CD14-positive monocyte (primary cell): ENCODE measurements at regions not wholly inside any gene's neighbourhood (a gene's known extent, or its start where the extent isn't known, plus 50 kb on each side); places are given as distances from the start of the nearest gene placed in this dataset.

Experiments
- DNase-seq, 3 donors: peaks; one replicate each; pipeline ENCODE4 v3.0.0-alpha.2; 2011 to 2022
- H2AFZ ChIP-seq: 2 replicates; pipeline ENCODE4 v1.6.0; 2012; ENCODE audit warnings: mild to moderate bottlenecking, low read depth, low read length, inconsistent platforms; ENCODE audit not compliant: insufficient read depth, poor library complexity, severe bottlenecking
- H3K27ac ChIP-seq, 2 donors: 1 replicate in 1 of 2; 2 replicates in 1 of 2; pipeline ENCODE4 v1.5.1; 2012 to 2013; ENCODE audit warnings: low read length in 2 of 2, control low read depth in 1 of 2, inconsistent platforms in 1 of 2, low read depth in 1 of 2, mild to moderate bottlenecking in 1 of 2
- H3K27me3 ChIP-seq, 2 donors: one replicate each; pipeline versions ENCODE4 v1.6.0 to v1.6.1; 2011 to 2013; ENCODE audit warnings: low read length in 2 of 2; ENCODE audit not compliant: control insufficient read depth in 2 of 2, insufficient read depth in 2 of 2
- H3K36me3 ChIP-seq, 2 donors: replicated peaks in 1 of 2; 1 replicate in 1 of 2; 2 replicates in 1 of 2; pipeline versions ENCODE4 v1.5.1 to v1.6.1; 2012 to 2013; ENCODE audit warnings: low read length in 2 of 2, control low read depth in 1 of 2, inconsistent platforms in 1 of 2, mild to moderate bottlenecking in 1 of 2; ENCODE audit not compliant: insufficient read depth in 2 of 2, control insufficient read depth in 1 of 2
- H3K4me1 ChIP-seq, 2 donors: 1 replicate in 1 of 2; 2 replicates in 1 of 2; pipeline versions ENCODE4 v1.5.1 to v1.6.1; 2012 to 2013; ENCODE audit warnings: low read length in 2 of 2, control low read depth in 1 of 2, inconsistent platforms in 1 of 2, mild to moderate bottlenecking in 1 of 2, moderate library complexity in 1 of 2; ENCODE audit not compliant: insufficient read depth in 2 of 2, control insufficient read depth in 1 of 2
- H3K4me2 ChIP-seq: replicated peaks from 2 replicates; pipeline ENCODE3; 2012; ENCODE audit warnings: low read length, moderate library complexity, mild to moderate bottlenecking; ENCODE audit not compliant: poor library complexity, severe bottlenecking; ENCODE audit errors: extremely low read depth
- H3K4me3 ChIP-seq, 3 experiments: fragments of 200-600 bp in 1 of 3; sonication (generic) in 1 of 3; replicated peaks in 1 of 3; 1 replicate in 2 of 3; 2 replicates in 1 of 3; pipeline ENCODE4 v1.5.1; 2011 to 2013; ENCODE audit warnings: low read length in 3 of 3, mild to moderate bottlenecking in 3 of 3, control low read depth in 2 of 3, low read depth in 2 of 3, inconsistent platforms in 1 of 3, moderate library complexity in 1 of 3
- H3K79me2 ChIP-seq: 2 replicates; pipeline ENCODE4 v1.6.0; 2012; ENCODE audit warnings: mild to moderate bottlenecking, control low read depth, inconsistent platforms, low read length, moderate library complexity; ENCODE audit not compliant: insufficient read depth
- H3K9ac ChIP-seq: 2 replicates; pipeline ENCODE4 v1.6.0; 2017; ENCODE audit warnings: low read length, mild to moderate bottlenecking; ENCODE audit not compliant: insufficient read depth, poor library complexity, severe bottlenecking
- H3K9me3 ChIP-seq, 2 donors: replicated peaks in 1 of 2; 1 replicate in 1 of 2; 2 replicates in 1 of 2; pipeline versions ENCODE4 v1.5.1 to v1.6.1; 2012 to 2013; ENCODE audit warnings: low read length in 2 of 2, control low read depth in 1 of 2; ENCODE audit not compliant: control insufficient read depth in 1 of 2, insufficient read depth in 1 of 2
- H4K20me1 ChIP-seq: 2 replicates; pipeline ENCODE4 v1.6.0; 2012; ENCODE audit warnings: mild to moderate bottlenecking, low read length, control low read depth, moderate library complexity; ENCODE audit not compliant: insufficient read depth
- H3K27ac Mint-ChIP-seq, 7 donors: one replicate each; pipeline ENCODE4 v1.8.0; 2020; ENCODE audit warnings: mild to moderate bottlenecking in 7 of 7, mixed read lengths in 7 of 7, moderate library complexity in 6 of 7, inconsistent platforms in 2 of 7
- H3K27me3 Mint-ChIP-seq, 3 donors: one replicate each; pipeline ENCODE4 v1.8.0; 2021 to 2022; ENCODE audit warnings: low read depth in 3 of 3, mild to moderate bottlenecking in 3 of 3, mixed read lengths in 3 of 3, moderate library complexity in 3 of 3, inconsistent platforms in 1 of 3
- H3K36me3 Mint-ChIP-seq, 2 donors: one replicate each; pipeline ENCODE4 v1.8.0; 2020; ENCODE audit warnings: mixed read lengths in 2 of 2, inconsistent platforms in 1 of 2, mild to moderate bottlenecking in 1 of 2
- H3K4me1 Mint-ChIP-seq: one replicate; pipeline ENCODE4 v1.8.0; 2020; ENCODE audit warnings: mild to moderate bottlenecking, mixed read lengths
- H3K4me3 Mint-ChIP-seq, 2 donors: one replicate each; pipeline ENCODE4 v1.8.0; 2020; ENCODE audit warnings: mild to moderate bottlenecking in 2 of 2, mixed read lengths in 2 of 2, moderate library complexity in 1 of 2
- H3K9me3 Mint-ChIP-seq, 7 donors: one replicate each; pipeline ENCODE4 v1.8.0; 2020 to 2022; ENCODE audit warnings: mixed read lengths in 7 of 7, mild to moderate bottlenecking in 6 of 7, moderate library complexity in 6 of 7, inconsistent platforms in 2 of 7
- CTCF ChIP-seq: fragments of 200-600 bp; IDR thresholded peaks from one replicate; pipeline ENCODE4 v1.8.0; 2022; ENCODE audit warnings: antibody characterized with exemption, mild to moderate bottlenecking
- WGBS: methylation state at CpG from one replicate; pipeline ENCODE4 v1.1.5; 2013; ENCODE audit warnings: missing lambda C conversion rate; ENCODE audit not compliant: insufficient coverage; 5-methylcytosine and 5-hydroxymethylcytosine counted together
- intact Hi-C, 2 donors: fragments of 100-400 bp; cut with micrococcal nuclease; formaldehyde crosslinking; loops; one replicate each; pipeline versions ENCODE4 v1.15.0 to v1.15.1; 2023

GRCh38 chr2:220157312-220157711 is 529.9 kb downstream of the SLC4A3 start:
- Mint-ChIP-seq H3K27ac (no peak overlapping the region), H3K36me3 (no peaks in the 10 kb centered on the region), H3K4me3 (no peak overlapping the region), H3K9me3 (peaks cover 0 to 5% (median 1%) of the 10 kb centered on the region in 7 donors), H3K27me3 (peaks cover 0 to 2% (median 0%) of the 10 kb centered on the region in 3 donors), H3K4me1 (no peaks in the 10 kb centered on the region)
- Histone ChIP-seq H3K27me3 (no peaks in the 10 kb centered on the region), H2AFZ (no peak overlapping the region), H3K27ac (no peak overlapping the region), H3K4me3 (no peak overlapping the region), H3K9ac (no peak overlapping the region), H3K79me2 (no peaks in the 10 kb centered on the region), H3K4me2 (no peak overlapping the region), H3K36me3 (no peaks in the 10 kb centered on the region), H3K4me1 (no peaks in the 10 kb centered on the region), H4K20me1 (no peaks in the 10 kb centered on the region), H3K9me3 (peaks cover 0 to 5% of the 10 kb centered on the region in 2 donors)
- intact Hi-C loops = no loop called here
- WGBS = no CpG with 5 or more reads among the region's 3 CpGs
- DNase-seq = no peak
- no peak for TF ChIP-seq CTCF

GRCh38 chr2:220159738-220160137 is 532.3 kb downstream of the SLC4A3 start:
- 100% methylated on average over 1 of the region's 2 CpGs for WGBS
- intact Hi-C loops = no loop called here

More at GRCh38 chr2:220159738-220160137, 532.3 kb downstream of the SLC4A3 start:
- no peak overlapping the region for H3K4me3 ChIP-seq
- no peaks in the 10 kb centered on the region for H3K4me1 ChIP-seq
- no peaks in the 10 kb centered on the region for H3K36me3 ChIP-seq
- no peaks in the 10 kb centered on the region for H3K79me2 ChIP-seq
- no peaks in the 10 kb centered on the region for H3K36me3 Mint-ChIP-seq
- no peak overlapping the region for H3K4me3 Mint-ChIP-seq
- H3K27ac Mint-ChIP-seq = no peak overlapping the region
- no peak overlapping the region for H3K9ac ChIP-seq
- H3K9me3 ChIP-seq = peaks cover 0 to 3% of the 10 kb centered on the region in 2 donors
- peaks cover 0 to 2% (median 0%) of the 10 kb centered on the region in 3 donors for H3K27me3 Mint-ChIP-seq
- DNase-seq = no peak
- TF ChIP-seq CTCF = no peak
- no peak overlapping the region for H2AFZ ChIP-seq
- no peak overlapping the region for H3K27ac ChIP-seq
- H3K4me2 ChIP-seq = no peak overlapping the region
- no peaks in the 10 kb centered on the region for H3K27me3 ChIP-seq
- H3K4me1 Mint-ChIP-seq = no peaks in the 10 kb centered on the region
- no peaks in the 10 kb centered on the region for H4K20me1 ChIP-seq
- peaks cover 0 to 2% (median 0%) of the 10 kb centered on the region in 7 donors for H3K9me3 Mint-ChIP-seq
